ENCODE measurements at regions not wholly inside any gene's neighbourhood (a gene's known extent, or its start where the extent isn't known, plus 50 kb on each side); places are given as distances from the start of the nearest gene placed in this dataset.

- Histone ChIP-seq H3K4me1 (ENCODE audit: control insufficient read depth, low read length) (no peaks in the 10 kb centered on the region), H3K36me3 (ENCODE audit: control insufficient read depth, low read length) (no peaks in the 10 kb centered on the region), H3K4me3 (ENCODE audit: low read length) (no peak overlapping the region), H3K9me2 (replicated peaks; ENCODE audit: control insufficient read depth, low read length) (no peaks in the 10 kb centered on the region), H3K9me3 (ENCODE audit: control insufficient read depth, insufficient read depth, low read length) (no peaks in the 10 kb centered on the region), H3K27ac (ENCODE audit: low read depth, low read length) (no peak overlapping the region), H4K20me1 (ENCODE audit: control insufficient read depth, insufficient read depth, low read depth, low read length) (no peaks in the 10 kb centered on the region), H3K79me2 (ENCODE audit: control insufficient read depth, low read length) (no peaks in the 10 kb centered on the region), H3K4me2 (ENCODE audit: low read length) (no peak overlapping the region), H3F3A (ENCODE audit: control insufficient read depth, insufficient read depth) (no peaks in the 10 kb centered on the region), H3K27me3 (ENCODE audit: control insufficient read depth, low read length) (no peaks in the 10 kb centered on the region)
- TF ChIP-seq EZH2phosphoT487 (IDR thresholded peaks at IDR 0.05; ENCODE audit: borderline replicate concordance, low read length) (no peak), CTCF (IDR thresholded peaks at IDR 0.05; ENCODE audit: low read depth, low read length, poor library complexity, severe bottlenecking) (no peak)
Measured at GRCh38 chr2:215705771-215706361, 270.0 kb upstream of the FN1 start.

- no peaks in the 10 kb centered on the region for H3K9me2 ChIP-seq (replicated peaks; ENCODE audit: control insufficient read depth, low read length)
- no peak overlapping the region for H3K4me2 ChIP-seq (ENCODE audit: low read length)
- H3F3A ChIP-seq (ENCODE audit: control insufficient read depth, insufficient read depth), result no peaks in the 10 kb centered on the region
- no peak overlapping the region for H3K27ac ChIP-seq (ENCODE audit: low read depth, low read length)
- H3K4me3 ChIP-seq (ENCODE audit: low read length), result no peak overlapping the region
- TF ChIP-seq CTCF (IDR thresholded peaks at IDR 0.05; ENCODE audit: low read depth, low read length, poor library complexity, severe bottlenecking), result no peak
- TF ChIP-seq EZH2phosphoT487 (IDR thresholded peaks at IDR 0.05; ENCODE audit: borderline replicate concordance, low read length), result no peak
- H3K9me3 ChIP-seq (ENCODE audit: control insufficient read depth, insufficient read depth, low read length), result no peaks in the 10 kb centered on the region
- H3K79me2 ChIP-seq (ENCODE audit: control insufficient read depth, low read length), result no peaks in the 10 kb centered on the region
- H3K36me3 ChIP-seq (ENCODE audit: control insufficient read depth, low read length), result no peaks in the 10 kb centered on the region
- H3K4me1 ChIP-seq (ENCODE audit: control insufficient read depth, low read length), result no peaks in the 10 kb centered on the region
- H3K27me3 ChIP-seq (ENCODE audit: control insufficient read depth, low read length), result no peaks in the 10 kb centered on the region
- H4K20me1 ChIP-seq (ENCODE audit: control insufficient read depth, insufficient read depth, low read depth, low read length), result no peaks in the 10 kb centered on the region
Measured at GRCh38 chr2:215705281-215705680, 269.4 kb upstream of the FN1 start.

GRCh38 chr2:215702116-215702902, 266.4 kb upstream of the FN1 start:
- Histone ChIP-seq H3K27ac (ENCODE audit: low read depth, low read length) (no peak overlapping the region), H3K4me1 (ENCODE audit: control insufficient read depth, low read length) (no peaks in the 10 kb centered on the region)

More at GRCh38 chr2:215702116-215702902, 266.4 kb upstream of the FN1 start:
- H4K20me1 ChIP-seq (ENCODE audit: control insufficient read depth, insufficient read depth, low read depth, low read length), result no peaks in the 10 kb centered on the region
- no peak overlapping the region for H3K4me3 ChIP-seq (ENCODE audit: low read length)
- H3K4me2 ChIP-seq (ENCODE audit: low read length), result no peak overlapping the region
- H3F3A ChIP-seq (ENCODE audit: control insufficient read depth, insufficient read depth), result no peaks in the 10 kb centered on the region
- no peaks in the 10 kb centered on the region for H3K79me2 ChIP-seq (ENCODE audit: control insufficient read depth, low read length)
- H3K36me3 ChIP-seq (ENCODE audit: control insufficient read depth, low read length), result no peaks in the 10 kb centered on the region
- no peaks in the 10 kb centered on the region for H3K27me3 ChIP-seq (ENCODE audit: control insufficient read depth, low read length)
- TF ChIP-seq CTCF (IDR thresholded peaks at IDR 0.05; ENCODE audit: low read depth, low read length, poor library complexity, severe bottlenecking) (no peak), EZH2phosphoT487 (IDR thresholded peaks at IDR 0.05; ENCODE audit: borderline replicate concordance, low read length) (no peak)
- no peaks in the 10 kb centered on the region for H3K9me2 ChIP-seq (replicated peaks; ENCODE audit: control insufficient read depth, low read length)
- H3K9me3 ChIP-seq (ENCODE audit: control insufficient read depth, insufficient read depth, low read length), result no peaks in the 10 kb centered on the region

Measured in DOHH2 (cell line).